ENCODE measurements at regions not wholly inside any gene's neighbourhood (a gene's known extent, or its start where the extent isn't known, plus 50 kb on each side); places are given as distances from the start of the nearest gene placed in this dataset.

- no peak overlapping the region for H3K9ac ChIP-seq
- H3K4me3 ChIP-seq (ENCODE audit: low read depth, low read length) = no peak overlapping the region
- TF ChIP-seq, protein P1, sequence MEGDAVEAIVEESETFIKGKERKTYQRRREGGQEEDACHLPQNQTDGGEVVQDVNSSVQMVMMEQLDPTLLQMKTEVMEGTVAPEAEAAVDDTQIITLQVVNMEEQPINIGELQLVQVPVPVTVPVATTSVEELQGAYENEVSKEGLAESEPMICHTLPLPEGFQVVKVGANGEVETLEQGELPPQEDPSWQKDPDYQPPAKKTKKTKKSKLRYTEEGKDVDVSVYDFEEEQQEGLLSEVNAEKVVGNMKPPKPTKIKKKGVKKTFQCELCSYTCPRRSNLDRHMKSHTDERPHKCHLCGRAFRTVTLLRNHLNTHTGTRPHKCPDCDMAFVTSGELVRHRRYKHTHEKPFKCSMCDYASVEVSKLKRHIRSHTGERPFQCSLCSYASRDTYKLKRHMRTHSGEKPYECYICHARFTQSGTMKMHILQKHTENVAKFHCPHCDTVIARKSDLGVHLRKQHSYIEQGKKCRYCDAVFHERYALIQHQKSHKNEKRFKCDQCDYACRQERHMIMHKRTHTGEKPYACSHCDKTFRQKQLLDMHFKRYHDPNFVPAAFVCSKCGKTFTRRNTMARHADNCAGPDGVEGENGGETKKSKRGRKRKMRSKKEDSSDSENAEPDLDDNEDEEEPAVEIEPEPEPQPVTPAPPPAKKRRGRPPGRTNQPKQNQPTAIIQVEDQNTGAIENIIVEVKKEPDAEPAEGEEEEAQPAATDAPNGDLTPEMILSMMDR (IDR thresholded peaks at IDR 0.05) = no peak
- H3K4me1 ChIP-seq = no peaks in the 10 kb centered on the region
- H3K27me3 ChIP-seq (ENCODE audit: control insufficient read depth, insufficient read depth, low read length) = no peaks in the 10 kb centered on the region
- no peaks in the 10 kb centered on the region for H3K79me2 ChIP-seq
- no peak overlapping the region for H3K4me2 ChIP-seq (ENCODE audit: low read length)
- H2AFZ ChIP-seq = no peak overlapping the region
- no peaks in the 10 kb centered on the region for H3K36me3 ChIP-seq (ENCODE audit: control insufficient read depth, insufficient read depth, low read length)
- no peak overlapping the region for H3K27ac ChIP-seq
- H3K9me3 ChIP-seq (ENCODE audit: control insufficient read depth, low read length) = no peaks in the 10 kb centered on the region
Measured at GRCh38 chr1:213466541-213466940, 415.5 kb downstream of the RPS6KC1 start.

DNA sequence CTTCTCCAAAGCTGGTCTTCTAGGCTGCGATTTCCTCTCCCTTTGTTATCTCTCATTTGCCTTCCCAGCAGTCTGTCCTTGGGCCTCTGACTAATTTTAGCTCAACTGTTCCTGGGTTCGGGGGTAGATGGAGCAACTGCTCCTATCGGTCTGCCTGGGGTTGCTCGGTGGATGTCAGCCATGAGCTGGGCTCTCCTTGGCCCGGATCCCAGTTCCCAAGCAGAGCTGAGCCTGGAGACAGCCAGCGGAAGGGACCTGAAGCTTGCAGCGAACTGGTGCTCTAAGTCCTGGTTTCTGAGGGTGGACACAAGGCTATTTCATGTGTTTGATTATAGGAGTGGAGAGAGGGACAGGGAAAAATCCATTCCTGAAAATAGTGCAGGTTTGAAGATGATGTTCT lies 423.0 kb downstream of the RPS6KC1 start:
- Histone ChIP-seq H3K36me3 (ENCODE audit: control insufficient read depth, insufficient read depth, low read length) (no peaks in the 10 kb centered on the region), H3K9me3 (ENCODE audit: control insufficient read depth, low read length) (no peaks in the 10 kb centered on the region), H3K79me2 (no peaks in the 10 kb centered on the region), H3K27ac (no peak overlapping the region), H3K4me1 (no peaks in the 10 kb centered on the region), H3K4me3 (ENCODE audit: low read depth, low read length) (no peak overlapping the region), H3K27me3 (ENCODE audit: control insufficient read depth, insufficient read depth, low read length) (no peaks in the 10 kb centered on the region), H3K4me2 (ENCODE audit: low read length) (no peak overlapping the region), H3K9ac (no peak overlapping the region), H2AFZ (no peak overlapping the region)
- TF ChIP-seq, protein P1 (IDR thresholded peaks at IDR 0.05) = no peak

DNA sequence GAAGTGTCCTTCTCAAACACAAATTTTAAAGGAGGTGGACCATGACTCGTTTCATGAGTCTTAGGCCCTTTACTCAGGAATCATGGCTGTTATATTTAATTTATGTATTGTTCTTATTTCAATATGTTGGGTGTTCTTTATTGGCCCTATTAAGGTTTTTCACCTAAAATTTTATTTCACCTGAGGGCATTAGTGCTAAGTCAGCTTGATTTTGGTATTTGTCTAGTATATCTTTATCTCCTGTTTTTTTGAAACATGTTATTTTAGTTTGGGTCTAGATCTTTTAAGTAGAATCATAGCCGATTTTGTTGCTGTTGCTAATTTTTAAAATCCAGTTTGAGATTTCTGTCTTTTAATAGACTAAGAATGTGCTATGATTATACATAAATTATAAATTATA lies 430.4 kb downstream of the RPS6KC1 start:
- H3K9me3 ChIP-seq (ENCODE audit: control insufficient read depth, low read length) = no peaks in the 10 kb centered on the region
- H3K36me3 ChIP-seq (ENCODE audit: control insufficient read depth, insufficient read depth, low read length) = no peaks in the 10 kb centered on the region
- H3K4me1 ChIP-seq = no peaks in the 10 kb centered on the region
- no peaks in the 10 kb centered on the region for H3K79me2 ChIP-seq
- H3K4me2 ChIP-seq (ENCODE audit: low read length) = no peak overlapping the region
- H3K4me3 ChIP-seq (ENCODE audit: low read depth, low read length) = no peak overlapping the region
- TF ChIP-seq, protein P1 (IDR thresholded peaks at IDR 0.05) = no peak
- no peak overlapping the region for H3K9ac ChIP-seq
- no peak overlapping the region for H2AFZ ChIP-seq
- no peaks in the 10 kb centered on the region for H3K27me3 ChIP-seq (ENCODE audit: control insufficient read depth, insufficient read depth, low read length)
- no peak overlapping the region for H3K27ac ChIP-seq

- Histone ChIP-seq H3K9me3 (ENCODE audit: control insufficient read depth, low read length) (no peaks in the 10 kb centered on the region), H3K4me1 (no peaks in the 10 kb centered on the region), H3K79me2 (no peaks in the 10 kb centered on the region), H3K27ac (no peak overlapping the region), H3K27me3 (ENCODE audit: control insufficient read depth, insufficient read depth, low read length) (no peaks in the 10 kb centered on the region), H2AFZ (no peak overlapping the region), H3K36me3 (ENCODE audit: control insufficient read depth, insufficient read depth, low read length) (no peaks in the 10 kb centered on the region), H3K9ac (no peak overlapping the region), H3K4me2 (ENCODE audit: low read length) (no peak overlapping the region), H3K4me3 (ENCODE audit: low read depth, low read length) (no peak overlapping the region)
- TF ChIP-seq, protein P1 (IDR thresholded peaks at IDR 0.05) = no peak
Measured at GRCh38 chr1:213484333-213484732, 433.3 kb downstream of the RPS6KC1 start.

DNA sequence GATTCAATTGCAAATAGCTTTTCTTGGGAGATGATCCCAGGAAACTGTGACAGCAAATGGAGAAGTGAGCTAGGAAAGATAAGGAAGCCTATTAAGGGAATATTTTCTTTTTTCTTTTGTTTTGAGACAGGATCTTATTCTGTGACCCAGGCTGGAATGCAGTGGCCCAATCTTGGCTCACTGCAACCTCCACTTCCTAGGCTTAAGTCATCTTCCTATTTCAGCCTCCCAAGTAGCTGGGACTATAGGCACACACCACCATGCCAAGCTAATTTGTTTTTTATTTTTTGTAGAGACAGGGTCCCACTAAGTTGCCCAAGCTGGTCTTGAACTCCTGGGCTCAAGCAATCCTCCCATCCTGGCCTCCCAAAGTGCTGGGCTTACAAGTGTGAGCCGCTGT lies 433.7 kb downstream of the RPS6KC1 start:
- Histone ChIP-seq H3K4me2 (ENCODE audit: low read length) (no peak overlapping the region), H3K27me3 (ENCODE audit: control insufficient read depth, insufficient read depth, low read length) (no peaks in the 10 kb centered on the region), H3K36me3 (ENCODE audit: control insufficient read depth, insufficient read depth, low read length) (no peaks in the 10 kb centered on the region), H3K9ac (no peak overlapping the region), H3K79me2 (no peaks in the 10 kb centered on the region), H2AFZ (no peak overlapping the region), H3K4me1 (no peaks in the 10 kb centered on the region), H3K27ac (no peak overlapping the region), H3K4me3 (ENCODE audit: low read depth, low read length) (no peak overlapping the region), H3K9me3 (ENCODE audit: control insufficient read depth, low read length) (no peaks in the 10 kb centered on the region)
- TF ChIP-seq, protein P1 (IDR thresholded peaks at IDR 0.05) = no peak
